GM19043 (cell line): ENCODE measurements at regions not wholly inside any gene's neighbourhood (a gene's known extent, or its start where the extent isn't known, plus 50 kb on each side); places are given as distances from the start of the nearest gene placed in this dataset.

ENCODE experiments used
- ATAC-seq: cut with Tn5 transposase; IDR thresholded peaks from one replicate; pipeline ENCODE4 v1.9.1; 2021; ENCODE audit warnings: low read depth; ENCODE audit not compliant: unreplicated experiment

- no peak for ATAC-seq
Measured at GRCh38 chr9:87146933-87147332, 199.6 kb upstream of the GAS1 start.

GRCh38 chr9:87147839-87148238 lies 200.5 kb upstream of the GAS1 start:
- ATAC-seq: no peak

- ATAC-seq: no peak
Measured at GRCh38 chr9:87148331-87149104, 201.2 kb upstream of the GAS1 start.

GRCh38 chr9:87149799-87150198 lies 202.5 kb upstream of the GAS1 start:
- ATAC-seq: no peak

- ATAC-seq: no peak
Measured at GRCh38 chr9:87152256-87152655, 204.9 kb upstream of the GAS1 start.

GRCh38 chr9:87156247-87156646 lies 208.9 kb upstream of the GAS1 start:
- no peak for ATAC-seq

- no peak for ATAC-seq
Measured at GRCh38 chr9:87157366-87158031, 210.2 kb upstream of the GAS1 start.

- no peak for ATAC-seq
Measured at GRCh38 chr9:87158765-87159164, 211.5 kb upstream of the GAS1 start.

GRCh38 chr9:87160148-87161102 lies 213.1 kb upstream of the GAS1 start:
- ATAC-seq: no peak

GRCh38 chr9:87167161-87167560 lies 219.9 kb upstream of the GAS1 start:
- no peak for ATAC-seq

GRCh38 chr9:87167582-87167981 lies 220.3 kb upstream of the GAS1 start:
- no peak for ATAC-seq

- no peak for ATAC-seq
Measured at GRCh38 chr9:87178302-87178701, 231.0 kb upstream of the GAS1 start.

- ATAC-seq: no peak
Measured at GRCh38 chr9:87179553-87180340, 232.4 kb upstream of the GAS1 start.

- ATAC-seq: no peak
Measured at GRCh38 chr9:87180361-87180760, 233.1 kb upstream of the GAS1 start.

- no peak for ATAC-seq
Measured at GRCh38 chr9:87180841-87181240, 233.5 kb upstream of the GAS1 start.

- ATAC-seq: no peak
Measured at GRCh38 chr9:87181670-87182069, 234.4 kb upstream of the GAS1 start.

GRCh38 chr9:87184956-87185642 lies 237.8 kb upstream of the GAS1 start:
- no peak for ATAC-seq

GRCh38 chr9:87187656-87188055 lies 240.3 kb upstream of the GAS1 start:
- no peak for ATAC-seq

GRCh38 chr9:87189006-87189405 lies 241.7 kb upstream of the GAS1 start:
- no peak for ATAC-seq

- ATAC-seq: no peak
Measured at GRCh38 chr9:87193151-87193550, 245.8 kb upstream of the GAS1 start.
